Ascending aorta (tissue), 2 donors: ENCODE measurements at regions not wholly inside any gene's neighbourhood (a gene's known extent, or its start where the extent isn't known, plus 50 kb on each side); places are given as distances from the start of the nearest gene placed in this dataset.

Experiments
- DNase-seq, 2 donors: peaks; one replicate each; pipeline ENCODE4 v3.0.0-alpha.2; 2019; ENCODE audit warnings: low spot score in 2 of 2
- H3K27ac ChIP-seq, 2 donors: fragments of 200-600 bp; sonication (generic); one replicate each; pipeline ENCODE4 v1.5.1; 2016 to 2017; ENCODE audit warnings: mild to moderate bottlenecking in 1 of 2
- H3K27me3 ChIP-seq: fragments of 200-600 bp; sonication (generic); one replicate; pipeline ENCODE4 v1.5.1; 2017
- H3K36me3 ChIP-seq, 2 donors: fragments of 200-600 bp; sonication (generic); one replicate each; pipeline ENCODE4 v1.5.1; 2016
- H3K4me1 ChIP-seq, 2 donors: fragments of 200-600 bp; sonication (generic); one replicate each; pipeline ENCODE4 v1.5.1; 2016 to 2017; ENCODE audit warnings: mild to moderate bottlenecking in 1 of 2
- H3K4me3 ChIP-seq, 2 donors: fragments of 200-600 bp; sonication (generic); one replicate each; pipeline ENCODE4 v1.5.1; 2016 to 2017; ENCODE audit warnings: mild to moderate bottlenecking in 1 of 2
- H3K9me3 ChIP-seq, 2 donors: fragments of 200-600 bp; sonication (generic); one replicate each; pipeline ENCODE4 v1.5.1; 2016
- CTCF ChIP-seq, 3 experiments: fragments of 200-600 bp in 2 of 3; fragments of 450-650 bp in 1 of 3; sonication (generic) in 2 of 3; IDR thresholded peaks; one replicate each; pipeline ENCODE4 v1.5.1; 2016 to 2019; ENCODE audit warnings: antibody characterized with exemption in 3 of 3, mild to moderate bottlenecking in 1 of 3, moderate library complexity in 1 of 3
- intact Hi-C: fragments of 100-400 bp; cut with DNase I; formaldehyde crosslinking; loops from one replicate; pipeline ENCODE4 v1.15.1; 2023

- intact Hi-C loops = no loop called here
- Histone ChIP-seq H3K9me3 (no peaks in the 10 kb centered on the region), H3K4me3 (no peak overlapping the region), H3K27ac (no peak overlapping the region), H3K27me3 (no peaks in the 10 kb centered on the region), H3K4me1 (no peaks in the 10 kb centered on the region), H3K36me3 (no peaks in the 10 kb centered on the region)
- no peak for DNase-seq
- no peak for TF ChIP-seq CTCF (IDR thresholded peaks at IDR 0.05)
These were observed 53.0 kb upstream of the CLDN14 start for GRCh38 chr21:36532769-36533467.

GRCh38 chr21:36533468-36533848 is 53.5 kb upstream of the CLDN14 start:
- Histone ChIP-seq H3K4me3 (no peak overlapping the region), H3K36me3 (no peaks in the 10 kb centered on the region), H3K27ac (no peak overlapping the region), H3K27me3 (no peaks in the 10 kb centered on the region), H3K4me1 (no peaks in the 10 kb centered on the region), H3K9me3 (no peaks in the 10 kb centered on the region)
- no peak for TF ChIP-seq CTCF (IDR thresholded peaks at IDR 0.05)
- intact Hi-C loops = no loop called here
- no peak for DNase-seq

- no peak overlapping the region for H3K27ac ChIP-seq
- DNase-seq = no peak
- H3K4me1 ChIP-seq = no peaks in the 10 kb centered on the region
- no peaks in the 10 kb centered on the region for H3K27me3 ChIP-seq
- H3K36me3 ChIP-seq = no peaks in the 10 kb centered on the region
- TF ChIP-seq CTCF (IDR thresholded peaks at IDR 0.05) = no peak
- no peaks in the 10 kb centered on the region for H3K9me3 ChIP-seq
- intact Hi-C loops = no loop called here
- no peak overlapping the region for H3K4me3 ChIP-seq
These were observed 54.7 kb upstream of the CLDN14 start for GRCh38 chr21:36534656-36535055.

- Histone ChIP-seq H3K4me1 (no peaks in the 10 kb centered on the region), H3K9me3 (no peaks in the 10 kb centered on the region), H3K36me3 (no peaks in the 10 kb centered on the region), H3K27ac (no peak overlapping the region), H3K27me3 (no peaks in the 10 kb centered on the region), H3K4me3 (no peak overlapping the region)
- TF ChIP-seq CTCF (IDR thresholded peaks at IDR 0.05) = no peak
- DNase-seq = no peak
- intact Hi-C loops = no loop called here
These were observed 55.8 kb upstream of the CLDN14 start for GRCh38 chr21:36535618-36536241.

GRCh38 chr21:36538761-36539160 is 58.8 kb upstream of the CLDN14 start:
- H3K4me1 ChIP-seq = no peaks in the 10 kb centered on the region
- no peak overlapping the region for H3K27ac ChIP-seq
- intact Hi-C loops = no loop called here
- H3K36me3 ChIP-seq = no peaks in the 10 kb centered on the region
- H3K9me3 ChIP-seq = no peaks in the 10 kb centered on the region
- no peak for DNase-seq
- H3K4me3 ChIP-seq = no peak overlapping the region
- H3K27me3 ChIP-seq = no peaks in the 10 kb centered on the region
- no peak for TF ChIP-seq CTCF (IDR thresholded peaks at IDR 0.05)
